A673 (cell line): ENCODE measurements at regions not wholly inside any gene's neighbourhood (a gene's known extent, or its start where the extent isn't known, plus 50 kb on each side); places are given as distances from the start of the nearest gene placed in this dataset.

ENCODE experiments used
- CTCF ChIP-seq: fragments of 300-800, 200-600 bp; sonication (generic); conservative IDR thresholded peaks from 2 replicates; pipeline ENCODE4 v1.5.1; 2017; ENCODE audit warnings: low read depth, mild to moderate bottlenecking, antibody characterized with exemption, low read length, moderate library complexity, mixed read lengths
- EZH2 ChIP-seq: fragments of 200-600 bp; sonication (generic); IDR thresholded peaks from 2 replicates; pipeline ENCODE4 v1.6.1; 2017; ENCODE audit warnings: borderline replicate concordance, low read depth, mild to moderate bottlenecking, mixed read lengths, antibody characterized with exemption, low read length; ENCODE audit not compliant: poor library complexity, severe bottlenecking

GRCh38 chr6:82786248-82786647 is 279.4 kb downstream of the UBE3D start:
- no peak for TF ChIP-seq CTCF
- no peak for TF ChIP-seq EZH2
